Heart left ventricle (tissue), 13 donors: ENCODE measurements at regions not wholly inside any gene's neighbourhood (a gene's known extent, or its start where the extent isn't known, plus 50 kb on each side); places are given as distances from the start of the nearest gene placed in this dataset.

ENCODE experiments used
- CTCF ChIP-seq, 12 donors: fragments of 200-600 bp; sonication (generic) in 4 of 12; IDR thresholded peaks; one replicate each; pipeline versions ENCODE4 v1.5.0 to v1.8.0; 2018 to 2022; ENCODE audit warnings: antibody characterized with exemption in 12 of 12, mild to moderate bottlenecking in 5 of 12
- POLR2A ChIP-seq, 2 donors: fragments of 450-650 bp; IDR thresholded peaks; one replicate each; pipeline ENCODE4 v1.6.1; 2017; ENCODE audit warnings: antibody characterized with exemption in 2 of 2, mild to moderate bottlenecking in 2 of 2, moderate library complexity in 2 of 2
- donor health status: ischemic (EF 13 %, LVEDD 7.1; RV severe dilation, severe dysfunction).
- donor health status: DM: no; HTN: yes; CAD: no.
- donor health status: DM: no; HTN: no; CAD: no.
- donor health status: ischemic (EF 25% LVEDD 6.9; RV normal size, moderate dysfunction).
- donor health status: ischemic (EF 25% LVEDD 5.7; RV mildly dilated, moderate dysfunction).
- donor health status: ischemic (EF 35%, LVEDD 5.7; RV mildly dilated, moderate dysfunction).
- donor health status: nonischemic (EF 11% LVEDD 7.7; RV severe dilation, severe dysfunction).
- donor health status: DM: yes; HTN: yes; CAD: no.
- donor health status: PGD.
- donor health status: ischemic (EF 29% LVEDD 5.4; RV normal size, mild dysfunction).
- donor health status: nonischemic (EF 23%, LVEDD 6.1; RV moderate dilation, normal function).

- TF ChIP-seq CTCF (IDR thresholded peaks at IDR 0.05): no peak
- no peak for TF ChIP-seq POLR2A (IDR thresholded peaks at IDR 0.05)
Observed at GRCh38 chr4:11119474-11119873, 309.2 kb downstream of the HS3ST1 start.
